Pancreas (tissue), 10 donors: ENCODE measurements at regions not wholly inside any gene's neighbourhood (a gene's known extent, or its start where the extent isn't known, plus 50 kb on each side); places are given as distances from the start of the nearest gene placed in this dataset.
"Not testable (repeated sequence)": the region's sequence is repeated elsewhere in the genome, so short reads cannot be mapped to it uniquely, and the experiment has no call there.

ENCODE experiments used
- ATAC-seq, 4 donors: fragments of 200-7000 bp; cut with Tn5 transposase; one replicate each; pipeline versions ENCODE4 v1.8.0 to v1.9.1; 2020; ENCODE audit warnings: mild to moderate bottlenecking in 4 of 4, moderate library complexity in 4 of 4
- DNase-seq, 6 donors: peaks; one replicate each; pipeline ENCODE4 v3.0.0-alpha.2; 2020
- FAIRE-seq: peaks from 2 replicates; lab custom pipeline; 2012; peaks lifted over from hg19 to GRCh38; lab: Jason Lieb, UNC
- H3K27ac ChIP-seq, 4 donors: fragments of 200-600 bp; sonication (generic); 1 replicate in 3 of 4; 2 replicates in 1 of 4; pipeline versions ENCODE4 v1.5.0 to v1.8.0; 2020
- H3K27me3 ChIP-seq, 4 donors: fragments of 200-600 bp; one replicate each; pipeline ENCODE4 v1.8.0; 2021
- H3K36me3 ChIP-seq, 3 donors: fragments of 200-600 bp; sonication (generic) in 1 of 3; one replicate each; pipeline versions ENCODE4 v1.5.0 to v1.8.0; 2020 to 2021
- H3K4me1 ChIP-seq, 3 donors: fragments of 200-600 bp; one replicate each; pipeline ENCODE4 v1.8.0; 2021
- H3K4me3 ChIP-seq, 4 donors: fragments of 200-600 bp; sonication (generic) in 2 of 4; one replicate each; pipeline versions ENCODE4 v1.5.0 to v1.8.0; 2020 to 2021
- H3K9me3 ChIP-seq, 4 donors: fragments of 200-600 bp; one replicate each; pipeline ENCODE4 v1.8.0; 2021
- CTCF ChIP-seq, 4 donors: fragments of 200-600 bp; sonication (generic) in 3 of 4; IDR thresholded peaks; one replicate each; pipeline versions ENCODE4 v1.5.0 to v1.8.0; 2021; ENCODE audit warnings: antibody characterized with exemption in 4 of 4
- WGBS, 2 donors: extraction: QIAGEN DNeasy Blood & Tissue Kit; methylation state at CpG; one replicate each; pipeline ENCODE4 v1.1.7; 2013; 5-methylcytosine and 5-hydroxymethylcytosine counted together
- intact Hi-C, 3 donors: fragments of 100-400 bp; cut with DNase I; formaldehyde crosslinking; loops; one replicate each; pipeline versions ENCODE4 v1.11.1 to v1.14.2; 2022
- donor health status: healthy with polysubstance abuse.
- donor health status: DM: no; HTN: no; CAD: no; lungs with moderate emphysema.
- donor health status: DM: no; HTN: no; CAD: no.
- donor health status: control.
- donor health status: control.
- donor health status: Bipolar disorder and iron deficiency.
- donor health status: DM: yes; HTN: yes; CAD: no.
- donor health status: DM: no; HTN: no; CAD: no.
- donor health status: DM: no; HTN: no; CAD: no.
- donor health status: DM: yes; HTN: yes; CAD: no.

GRCh38 chrX:102841706-102842003 lies 95.4 kb upstream of the RAB40AL start:
- ATAC-seq (no peak), FAIRE-seq (no peak), DNase-seq (no peak)
- no peak for TF ChIP-seq CTCF (IDR thresholded peaks at IDR 0.05)
- Histone ChIP-seq H3K9me3 (no peaks in the 10 kb centered on the region), H3K36me3 (no peaks in the 10 kb centered on the region), H3K4me1 (peaks cover 0 to 5% (median 0%) of the 10 kb centered on the region in 3 donors), H3K27ac (no peak overlapping the region), H3K27me3 (peaks cover 0 to 6% (median 0%) of the 10 kb centered on the region in 4 donors), H3K4me3 (no peak overlapping the region)
- intact Hi-C loops, result loop anchor here in 1 of 3 donors (10.0 kb wide), 1 partner anchor 237 kb away; no protein-coding TSS in a partner anchor
- WGBS, 2 donors, result 31 to 34% methylated on average over 2 of the region's 2 CpGs

GRCh38 chrX:102845020-102845419 lies 92.1 kb upstream of the RAB40AL start:
- peaks cover 0 to 5% (median 0%) of the 10 kb centered on the region in 3 donors for H3K4me1 ChIP-seq
- no peak for DNase-seq
- TF ChIP-seq CTCF (IDR thresholded peaks at IDR 0.05), result no peak
- H3K27me3 ChIP-seq, result no peaks in the 10 kb centered on the region
- no peaks in the 10 kb centered on the region for H3K9me3 ChIP-seq
- no peaks in the 10 kb centered on the region for H3K36me3 ChIP-seq
- intact Hi-C loops, result loop anchor here in 1 of 3 donors (10.0 kb wide), 1 partner anchor 240 kb away; no protein-coding TSS in a partner anchor
- no peak overlapping the region for H3K4me3 ChIP-seq
- ATAC-seq, result no peak
- FAIRE-seq, result no peak
- H3K27ac ChIP-seq, result no peak overlapping the region

GRCh38 chrX:102846544-102847236 lies 90.4 kb upstream of the RAB40AL start:
- H3K9me3 ChIP-seq, result no peaks in the 10 kb centered on the region
- ATAC-seq (no peak), FAIRE-seq (no peak), DNase-seq (no peak)
- TF ChIP-seq CTCF (IDR thresholded peaks at IDR 0.05), result no peak
- H3K27me3 ChIP-seq, result no peaks in the 10 kb centered on the region
- no peak overlapping the region for H3K4me3 ChIP-seq
- H3K4me1 ChIP-seq, result no peaks in the 10 kb centered on the region
- 77 to 92% methylated on average over 4 of the region's 4 CpGs for WGBS, 2 donors
- intact Hi-C loops, result loop anchor here in 1 of 3 donors (10.0 kb wide), 1 partner anchor 242 kb away; no protein-coding TSS in a partner anchor
- H3K27ac ChIP-seq, result no peak overlapping the region
- H3K36me3 ChIP-seq, result no peaks in the 10 kb centered on the region

GRCh38 chrX:102847362-102847761 lies 89.7 kb upstream of the RAB40AL start:
- no peak for ATAC-seq
- 42 to 64% methylated on average over 2 of the region's 2 CpGs for WGBS, 2 donors
- intact Hi-C loops, result loop anchor here in 1 of 3 donors (10.0 kb wide), 1 partner anchor 243 kb away; no protein-coding TSS in a partner anchor
- Histone ChIP-seq H3K4me3 (no peak overlapping the region), H3K36me3 (no peaks in the 10 kb centered on the region), H3K27ac (no peak overlapping the region), H3K27me3 (no peaks in the 10 kb centered on the region), H3K9me3 (no peaks in the 10 kb centered on the region), H3K4me1 (no peaks in the 10 kb centered on the region)
- FAIRE-seq, result no peak
- no peak for TF ChIP-seq CTCF (IDR thresholded peaks at IDR 0.05)
- no peak for DNase-seq

GRCh38 chrX:102849396-102849795 lies 87.7 kb upstream of the RAB40AL start:
- no peaks in the 10 kb centered on the region for H3K9me3 ChIP-seq
- ATAC-seq, result no peak
- no peaks in the 10 kb centered on the region for H3K27me3 ChIP-seq
- H3K4me1 ChIP-seq, result no peaks in the 10 kb centered on the region
- intact Hi-C loops, result loop anchor here in 1 of 3 donors (10.0 kb wide), 1 partner anchor 245 kb away; no protein-coding TSS in a partner anchor
- TF ChIP-seq CTCF (IDR thresholded peaks at IDR 0.05), result no peak
- H3K36me3 ChIP-seq, result no peaks in the 10 kb centered on the region
- no peak overlapping the region for H3K4me3 ChIP-seq
- DNase-seq, result no peak
- FAIRE-seq, result no peak
- WGBS, 2 donors, result 70 to 80% methylated on average over 1 of the region's 1 CpG
- no peak overlapping the region for H3K27ac ChIP-seq

GRCh38 chrX:102858826-102859549 lies 78.1 kb upstream of the RAB40AL start:
- intact Hi-C loops, DNase-seq, H3K27ac ChIP-seq, H3K9me3 ChIP-seq, H3K4me1 ChIP-seq, FAIRE-seq, ATAC-seq, H3K27me3 ChIP-seq, H3K4me3 ChIP-seq, H3K36me3 ChIP-seq: not testable (repeated sequence)
- WGBS, 2 donors, result 70 to 95% methylated on average over 8 of the region's 8 CpGs
